ENCODE measurements at regions not wholly inside any gene's neighbourhood (a gene's known extent, or its start where the extent isn't known, plus 50 kb on each side); places are given as distances from the start of the nearest gene placed in this dataset.
"Not testable (repeated sequence)": the region's sequence is repeated elsewhere in the genome, so short reads cannot be mapped to it uniquely, and the experiment has no call there.

DNA sequence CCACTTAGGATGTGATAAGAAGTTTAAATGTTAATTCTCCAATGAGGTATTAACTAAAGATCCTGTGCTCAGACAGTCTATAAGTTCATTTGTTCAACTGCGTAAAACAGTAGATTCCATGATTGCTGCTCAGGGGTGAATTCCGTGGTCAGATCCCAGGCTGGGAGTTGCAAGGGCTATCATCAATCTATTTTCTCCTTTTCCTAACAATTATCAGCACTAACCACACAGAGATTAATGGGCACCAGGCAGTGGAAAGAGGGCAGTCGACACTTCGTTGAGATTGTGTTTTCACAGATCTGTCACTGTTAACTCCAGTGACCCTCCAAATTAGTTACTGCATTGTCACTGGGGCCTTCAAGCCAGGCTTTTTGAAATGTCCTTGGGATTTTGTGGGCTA is 154.1 kb upstream of the SPRED2 start:
- DNase-seq (ENCODE audit: low read depth in 4 of 4, low spot score in 1 of 4) = no peak

DNA sequence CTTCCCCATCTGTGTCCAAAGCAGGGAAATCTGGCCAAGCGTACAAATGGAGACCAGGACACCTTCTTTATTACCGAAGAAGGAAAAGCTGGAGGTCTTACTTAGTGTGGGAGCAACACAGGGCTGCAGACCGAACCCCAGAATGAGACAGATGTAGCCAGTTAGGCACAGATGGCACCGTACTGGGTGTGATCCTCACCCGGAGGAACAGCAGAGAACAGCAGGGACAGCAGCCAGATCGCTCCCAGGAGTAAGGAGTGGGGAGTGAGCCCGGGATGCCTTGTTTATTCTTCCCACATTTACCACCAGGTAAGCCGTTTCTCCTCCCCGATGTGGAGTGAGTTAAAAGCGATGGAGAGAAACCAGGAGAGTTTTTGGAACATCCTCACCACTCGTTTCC is 150.7 kb upstream of the SPRED2 start:
- no peak for DNase-seq (ENCODE audit: low read depth in 4 of 4, low spot score in 1 of 4)

DNA sequence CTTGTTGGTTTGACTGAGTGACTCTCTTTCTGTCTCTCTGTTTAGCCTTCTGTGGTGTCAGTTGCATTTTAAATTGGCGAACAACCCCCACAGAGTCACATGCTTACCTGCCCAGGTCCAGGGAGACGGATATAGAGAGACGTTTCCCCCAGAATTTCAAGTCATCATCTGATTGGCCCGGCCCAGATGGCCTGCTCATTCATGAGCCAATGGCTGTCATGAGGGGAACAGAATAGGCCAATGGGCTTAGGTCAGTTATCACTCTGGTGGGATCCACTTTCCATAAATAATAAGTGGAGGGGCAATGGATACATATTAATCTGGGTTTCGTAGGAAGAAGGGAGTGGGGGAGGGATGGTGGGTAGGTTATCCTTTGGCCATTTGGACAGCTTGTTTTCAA is 150.0 kb upstream of the SPRED2 start:
- DNase-seq (ENCODE audit: low read depth in 4 of 4, low spot score in 1 of 4) = no peak

DNA sequence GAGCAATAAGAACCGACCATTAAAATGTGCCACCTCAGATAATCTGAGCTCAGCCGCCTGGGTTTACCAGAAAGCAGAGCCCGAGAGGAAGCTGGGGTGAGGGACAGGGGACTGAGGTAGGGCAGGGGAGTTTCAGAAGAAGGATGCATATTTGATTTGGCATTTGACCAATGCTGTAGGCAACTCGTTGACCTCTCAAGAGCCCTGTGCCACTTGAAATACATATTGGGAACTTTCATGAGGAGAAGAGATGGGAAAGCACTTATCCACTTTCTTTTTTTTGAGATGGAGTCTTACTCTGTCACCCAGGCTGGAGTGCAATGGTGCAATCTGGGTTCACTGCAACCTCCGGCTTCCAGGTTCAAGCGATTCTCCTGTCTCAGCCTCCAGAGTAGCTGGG is 148.4 kb upstream of the SPRED2 start:
- DNase-seq (ENCODE audit: low read depth in 4 of 4, low spot score in 1 of 4) = no peak

DNA sequence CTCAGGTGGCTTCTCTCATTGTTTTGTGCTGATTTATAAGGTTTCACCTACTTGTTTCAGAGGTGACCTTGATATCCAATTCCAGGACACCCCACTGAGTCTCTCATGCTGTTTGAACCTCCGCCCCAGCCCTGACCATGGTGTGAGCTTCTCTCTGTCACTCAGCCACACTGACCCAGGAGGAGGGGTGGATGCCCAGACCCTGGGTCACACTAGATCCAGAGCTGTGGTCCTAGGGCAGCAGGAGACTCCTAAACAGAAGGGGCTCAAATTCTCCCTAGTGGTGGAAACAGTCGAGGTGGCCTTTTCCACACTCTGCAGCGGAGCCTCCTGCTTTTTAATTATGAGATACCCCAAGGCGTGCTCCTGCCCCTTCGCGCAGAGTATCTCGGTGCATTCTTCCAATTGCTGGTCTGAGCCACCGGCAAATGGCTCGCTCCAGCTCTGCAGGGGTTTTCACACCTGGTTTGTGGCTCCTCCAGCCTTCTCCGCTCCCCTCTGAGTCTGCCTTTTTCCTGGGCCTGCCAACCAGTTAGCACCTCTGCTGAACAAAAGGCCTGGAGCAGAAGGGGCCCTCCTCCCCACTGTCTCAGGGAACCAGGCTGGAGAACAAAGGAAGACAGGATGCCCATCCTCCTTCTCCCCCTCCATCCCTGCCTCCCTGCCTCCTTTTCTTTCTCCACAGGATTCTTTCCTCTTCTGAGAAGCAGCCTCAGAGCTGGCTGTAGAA is 147.3 kb upstream of the SPRED2 start:
- no peak for DNase-seq (ENCODE audit: low read depth in 4 of 4, low spot score in 1 of 4)

DNA sequence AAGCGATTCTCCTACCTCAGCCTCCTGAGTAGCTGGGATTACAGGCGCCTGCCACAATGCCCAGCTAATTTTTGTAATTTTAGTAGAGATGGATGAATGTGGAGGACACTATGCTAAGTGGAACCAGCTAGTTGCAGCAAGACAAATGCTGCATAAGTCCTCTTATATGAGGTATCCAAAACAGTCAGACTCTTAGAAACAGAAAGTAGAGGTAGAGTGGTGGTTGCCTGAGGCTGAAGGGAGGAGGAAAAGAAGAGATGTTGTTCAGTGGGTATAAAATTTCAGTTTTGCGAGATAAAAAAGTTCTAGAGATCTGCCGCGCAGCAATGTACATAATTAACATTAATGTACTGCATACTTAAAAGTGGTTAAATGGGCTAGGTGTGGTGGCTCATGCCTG is 145.3 kb upstream of the SPRED2 start:
- DNase-seq (ENCODE audit: low read depth in 4 of 4, low spot score in 1 of 4) = no peak

DNA sequence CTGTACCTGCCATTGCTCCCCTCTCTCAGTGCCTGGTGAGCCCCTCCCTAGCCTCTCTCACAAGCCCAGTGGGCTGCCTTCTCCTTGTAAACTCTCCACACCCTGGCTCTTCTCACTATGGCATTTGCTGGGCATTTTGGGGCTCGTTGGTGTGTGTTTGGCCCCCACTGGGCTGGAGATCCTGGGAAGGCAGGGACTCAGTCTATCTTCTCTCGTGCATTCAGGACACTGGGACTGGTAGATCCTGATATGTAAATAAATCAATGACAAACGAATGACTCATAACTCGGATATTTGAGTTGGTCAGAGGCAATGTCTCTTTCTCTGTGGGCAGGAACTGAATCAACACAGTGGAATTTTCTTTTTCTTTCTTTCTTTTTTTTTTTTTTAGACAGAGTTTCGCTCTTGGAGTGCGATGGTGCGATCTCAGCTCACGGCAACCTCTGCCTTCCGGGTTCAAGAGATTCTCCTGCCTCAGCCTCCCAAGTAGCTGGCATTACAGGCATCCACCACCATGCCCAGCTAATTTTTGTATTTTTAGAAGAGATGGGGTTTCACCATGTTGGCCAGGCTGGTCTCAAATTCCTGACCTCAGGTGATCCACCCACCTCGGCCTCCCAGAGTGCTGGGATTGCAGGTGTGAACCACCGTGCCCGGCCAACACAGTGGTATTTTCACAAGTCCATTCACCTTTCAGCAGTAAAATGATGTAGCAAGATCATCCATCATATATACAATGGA is 144.6 kb upstream of the SPRED2 start:
- DNase-seq (ENCODE audit: low read depth in 4 of 4, low spot score in 1 of 4) = no peak

DNA sequence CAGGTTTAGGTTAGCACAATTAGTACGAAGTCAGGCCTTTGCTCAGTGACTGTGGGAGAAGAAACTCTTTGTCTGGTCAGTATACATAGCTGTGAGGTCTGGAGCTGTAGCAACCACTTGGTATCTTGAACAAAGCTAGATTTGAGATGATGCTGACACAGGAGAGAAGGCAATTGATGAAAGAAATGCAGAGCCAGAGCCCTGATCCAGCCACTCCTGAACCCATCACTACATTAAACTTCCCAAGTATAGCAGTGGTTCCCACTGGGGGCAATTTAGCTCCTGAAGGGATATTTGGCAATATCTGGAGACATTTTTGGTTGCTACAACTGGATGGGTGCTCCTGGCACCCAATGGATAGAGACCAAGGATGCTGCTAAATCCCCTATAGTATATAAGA is 143.9 kb upstream of the SPRED2 start:
- DNase-seq (ENCODE audit: low read depth in 4 of 4, low spot score in 1 of 4) = no peak

DNA sequence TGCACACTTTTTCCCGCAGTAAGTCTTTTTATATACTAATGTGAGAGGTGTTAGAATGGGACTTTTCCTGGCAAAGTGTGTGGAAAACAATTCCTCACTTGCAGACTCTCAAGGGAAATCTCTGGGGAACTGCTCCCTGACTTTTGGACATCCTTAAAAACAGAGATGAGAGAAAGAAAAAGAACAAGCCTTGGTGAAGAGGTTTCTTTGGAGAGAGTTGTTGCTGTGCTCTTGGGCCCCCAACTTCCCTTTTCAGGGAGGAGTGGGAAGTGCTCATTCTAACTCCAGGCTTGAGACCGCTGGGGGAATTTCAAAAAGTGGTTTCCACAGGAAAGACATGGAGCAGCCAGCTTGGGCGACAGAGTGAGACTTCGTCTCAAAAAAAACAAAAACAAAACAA is 142.6 kb upstream of the SPRED2 start:
- no peak for DNase-seq (ENCODE audit: low read depth in 4 of 4, low spot score in 1 of 4)

DNA sequence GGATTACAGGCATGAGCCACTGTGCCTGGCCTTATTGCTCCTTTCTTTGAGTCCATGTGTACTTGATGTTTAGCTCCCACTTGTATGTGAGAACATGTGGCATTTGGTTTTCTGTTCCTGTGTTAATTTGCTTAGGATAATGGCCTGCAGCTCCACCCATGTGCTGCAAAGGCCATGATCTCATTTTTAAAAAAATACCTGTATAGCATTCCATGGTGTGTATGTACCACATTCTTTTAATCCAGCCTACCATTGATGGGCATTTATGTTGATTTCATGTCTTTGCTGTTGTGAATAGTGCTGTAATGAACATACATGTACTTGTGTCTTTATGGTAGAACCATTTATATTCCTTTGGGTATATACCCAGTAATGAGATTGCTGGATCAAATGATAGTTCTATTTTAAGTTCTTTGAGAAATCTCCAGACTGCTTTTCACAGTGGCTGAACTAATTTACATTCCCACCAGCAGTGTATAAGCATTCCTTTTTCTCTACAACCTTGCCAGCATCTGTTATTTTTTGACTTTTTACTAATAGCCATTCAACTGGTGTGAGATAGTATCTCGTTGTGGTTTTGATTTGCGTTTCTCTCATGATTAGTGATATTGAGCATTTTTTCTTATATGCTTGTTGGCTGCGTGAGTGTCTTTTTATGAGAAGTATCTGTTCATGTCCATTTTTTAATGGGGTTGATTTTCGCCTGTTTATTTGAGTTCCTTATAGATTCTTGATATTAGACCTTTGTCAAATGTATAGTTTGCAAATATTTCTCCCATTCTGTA is 136.4 kb upstream of the SPRED2 start:
- DNase-seq (ENCODE audit: low read depth in 4 of 4, low spot score in 1 of 4) = not testable (repeated sequence)

DNA sequence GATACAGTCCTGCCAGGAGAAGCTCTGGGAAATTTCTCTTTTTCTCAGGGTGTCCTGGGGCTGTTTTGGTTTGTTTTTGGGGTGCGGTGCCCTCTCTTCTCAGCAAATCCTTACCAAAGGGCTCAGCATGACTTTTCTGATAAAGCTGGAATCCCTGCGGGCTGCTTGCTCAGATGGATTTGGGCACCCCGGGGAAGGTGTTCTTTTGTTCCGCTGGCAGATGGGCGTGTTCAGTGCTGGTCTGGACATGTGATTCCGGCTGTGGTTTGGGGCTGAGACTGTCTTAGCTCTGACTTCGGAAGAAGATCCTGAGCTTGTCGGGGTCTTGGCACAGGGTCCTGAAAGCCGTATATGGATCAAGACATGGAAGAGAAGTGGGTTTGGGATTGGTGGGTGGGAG is 134.2 kb upstream of the SPRED2 start:
- no peak for DNase-seq (ENCODE audit: low read depth in 4 of 4, low spot score in 1 of 4)

DNA sequence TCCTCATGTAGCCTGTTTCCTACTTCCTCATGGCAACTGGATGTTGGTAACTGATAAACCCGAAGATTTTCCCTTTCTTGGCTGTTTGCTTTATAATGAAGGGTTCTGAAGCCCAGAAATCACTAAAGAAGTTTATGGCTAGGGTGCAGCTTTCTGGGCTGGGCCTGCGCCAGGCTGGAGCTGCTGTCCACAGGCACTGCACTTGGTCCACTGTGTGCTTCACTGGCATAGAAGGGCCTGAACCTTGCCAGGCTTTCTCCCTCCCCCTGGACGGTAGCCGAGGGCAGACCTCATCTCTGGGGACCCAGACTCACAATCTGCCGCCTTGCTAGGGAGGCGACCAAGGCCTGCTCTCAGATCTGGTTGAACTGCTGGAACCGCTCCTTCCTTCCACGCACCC is 133.3 kb upstream of the SPRED2 start:
- no peak for DNase-seq (ENCODE audit: low read depth in 4 of 4, low spot score in 1 of 4)

DNA sequence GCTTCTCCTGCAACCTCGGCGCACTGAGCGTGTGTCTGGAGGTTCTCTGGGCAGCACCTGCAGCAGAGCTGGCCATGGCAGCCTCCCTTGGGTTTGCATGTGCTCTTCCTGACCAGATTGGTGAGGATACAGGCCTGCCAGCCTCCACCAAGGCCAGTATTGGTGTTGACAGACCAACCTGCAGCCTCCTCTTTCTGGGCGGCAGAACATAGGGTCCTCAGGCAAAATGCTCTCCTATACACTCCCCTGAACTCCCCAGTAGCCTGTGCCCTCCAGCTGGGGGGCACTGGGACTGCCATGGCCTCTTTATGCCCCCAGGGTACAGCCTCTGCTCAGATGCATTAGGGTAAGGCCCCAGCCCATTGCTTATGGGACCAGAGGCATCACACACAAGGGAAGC is 131.9 kb upstream of the SPRED2 start:
- DNase-seq (ENCODE audit: low read depth in 4 of 4, low spot score in 1 of 4) = no peak

DNA sequence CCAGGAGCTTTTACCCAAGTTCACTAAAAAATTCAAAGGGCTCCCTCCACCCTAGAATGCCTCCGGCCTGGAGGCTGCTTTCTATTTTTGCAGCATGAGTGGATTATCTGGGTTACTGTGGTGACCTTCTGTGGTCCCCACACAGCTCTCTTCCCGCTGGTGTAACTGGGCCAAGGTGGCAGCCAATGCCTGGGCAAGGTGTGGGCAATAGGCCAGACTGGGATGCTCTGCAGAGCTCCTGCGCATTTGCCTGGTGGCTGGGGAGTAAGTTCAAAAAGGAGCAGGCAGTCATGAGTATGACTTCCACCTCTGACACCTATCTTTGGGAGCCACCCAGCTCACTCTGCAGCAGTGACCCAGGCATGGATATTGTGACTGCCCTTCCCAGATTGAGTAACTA is 130.5 kb upstream of the SPRED2 start:
- no peak for DNase-seq (ENCODE audit: low read depth in 4 of 4, low spot score in 1 of 4)

DNA sequence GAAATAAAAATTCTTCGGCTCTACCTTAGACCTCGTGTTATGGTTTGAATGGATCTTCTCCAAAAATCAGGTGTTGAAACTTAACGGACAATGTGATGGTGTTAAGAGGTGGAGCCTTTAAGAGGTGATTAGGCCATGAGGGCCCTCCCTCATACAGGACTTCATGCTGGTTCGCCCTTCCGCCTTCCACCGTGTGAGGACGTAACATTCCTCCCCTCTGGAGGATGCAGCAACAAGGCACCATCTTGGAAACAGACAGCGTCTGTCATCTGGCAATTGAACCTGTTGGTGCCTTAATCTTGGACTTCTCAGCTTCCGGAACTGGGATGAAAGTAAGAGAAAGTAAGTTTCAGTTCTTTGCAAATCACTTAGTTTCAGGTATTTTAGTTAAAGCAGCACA is 126.3 kb upstream of the SPRED2 start:
- no peak for DNase-seq (ENCODE audit: low read depth in 4 of 4, low spot score in 1 of 4)

DNA sequence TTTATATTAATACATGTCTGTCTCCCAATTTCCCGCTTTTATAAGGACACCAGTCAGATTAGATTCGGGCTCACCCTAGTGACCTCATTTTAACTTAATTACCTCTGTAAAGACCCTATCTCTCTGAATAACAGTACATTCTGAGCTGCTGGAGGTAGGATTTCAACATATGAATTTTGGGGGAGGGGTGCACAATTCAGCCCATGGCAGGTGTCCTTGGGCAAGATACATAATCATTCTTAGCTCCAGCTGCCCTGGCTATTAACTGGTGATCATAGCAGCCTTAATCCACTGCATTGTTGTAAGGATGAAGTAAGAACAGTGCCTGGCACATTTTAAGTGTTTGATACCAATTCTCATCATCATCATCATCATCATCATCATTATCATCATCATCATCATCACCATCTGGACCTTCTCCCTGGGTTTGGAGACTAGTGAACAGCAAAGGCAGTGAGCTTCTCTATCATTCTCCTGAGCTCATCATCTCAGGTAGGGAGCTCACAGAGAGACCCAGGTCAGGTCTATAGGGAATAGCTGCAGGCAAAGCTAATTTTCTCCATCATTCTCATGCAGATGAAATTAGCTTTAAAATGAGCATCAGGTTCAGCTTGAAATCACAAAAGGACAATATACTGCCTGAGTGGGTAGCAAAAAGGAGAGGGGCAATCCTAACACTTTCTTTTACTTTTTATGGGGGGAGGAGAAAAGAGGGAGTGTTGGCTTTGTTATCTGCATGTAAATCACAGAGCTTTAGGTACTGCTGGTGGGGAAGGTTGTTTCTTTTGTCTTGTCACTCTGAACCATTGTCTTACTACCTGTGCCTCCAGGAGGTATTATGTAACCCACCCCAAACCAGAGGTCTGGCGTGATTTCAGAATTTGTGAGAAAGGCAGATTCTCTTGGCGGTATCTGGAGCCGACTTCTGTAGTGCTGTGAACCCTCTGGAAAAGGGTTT is 125.5 kb upstream of the SPRED2 start:
- DNase-seq (ENCODE audit: low read depth in 4 of 4, low spot score in 1 of 4) = no peak

DNA sequence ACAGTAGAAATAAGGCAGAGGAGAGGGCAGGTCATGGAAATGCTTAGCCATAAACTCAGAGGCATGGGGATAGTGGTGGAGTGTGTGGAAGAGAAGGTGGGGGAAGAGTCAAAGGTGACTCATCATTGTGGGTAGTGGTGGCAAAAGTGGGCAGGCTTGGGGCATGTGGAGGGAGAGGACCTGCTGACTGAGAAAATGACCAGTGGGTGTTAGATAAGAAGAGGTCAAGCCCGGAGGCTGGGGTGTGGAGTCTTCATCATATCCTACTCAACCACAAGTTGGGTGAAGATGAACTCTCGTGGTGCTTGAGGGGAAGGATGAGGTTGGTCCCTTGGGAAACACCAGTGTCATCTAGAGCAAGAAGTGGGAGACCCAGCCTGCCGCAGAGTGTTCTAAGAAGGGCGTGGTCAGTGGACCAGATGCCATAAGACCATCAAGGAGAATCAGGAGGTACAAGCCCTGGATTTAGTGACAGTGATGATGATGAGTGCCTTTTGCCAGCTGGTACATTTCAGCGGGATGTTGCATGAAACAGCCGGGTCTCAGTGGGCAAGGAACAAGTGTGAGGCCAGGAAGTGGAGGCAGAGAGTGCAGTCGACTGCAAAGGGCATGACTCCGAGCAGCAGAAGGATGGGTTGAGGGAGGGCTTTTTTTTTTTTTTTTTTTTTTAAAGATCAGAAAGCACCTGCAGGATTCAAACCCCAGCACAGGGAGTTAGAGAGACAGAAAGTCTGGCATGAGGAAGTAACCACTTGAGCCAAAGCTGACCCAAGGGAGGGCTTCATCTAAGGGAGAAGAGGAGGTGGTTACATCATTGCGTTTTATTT is 122.6 kb upstream of the SPRED2 start:
- peak in 1 of 4 experiments; percentile 3 for DNase-seq (ENCODE audit: low read depth in 4 of 4, low spot score in 1 of 4)

DNA sequence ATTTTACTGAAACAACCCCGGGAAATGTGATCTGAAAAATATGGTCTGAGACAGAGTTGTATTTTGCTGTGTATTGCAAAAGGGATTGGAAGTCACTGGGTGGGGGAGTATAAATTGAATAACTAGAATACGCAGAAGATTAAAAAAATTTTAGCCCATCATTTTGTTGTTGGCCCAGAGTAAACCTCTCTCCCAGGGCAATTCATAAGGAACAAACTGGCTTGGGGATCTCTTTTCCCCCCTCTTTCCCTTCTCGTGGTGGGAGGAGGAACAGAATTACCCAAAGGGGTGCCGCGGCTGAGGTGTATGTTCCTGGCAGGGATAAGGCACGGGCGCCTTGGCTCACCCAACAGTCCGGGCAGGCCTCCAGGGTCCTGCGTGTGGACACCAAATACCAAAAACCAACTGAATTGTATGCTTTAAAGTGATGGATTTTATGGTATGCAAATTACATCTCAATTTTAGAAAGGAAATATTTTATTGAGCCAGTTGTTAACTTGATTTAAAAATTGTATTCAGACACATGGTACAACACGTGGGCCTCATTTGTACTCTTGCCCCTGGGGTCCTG is 121.2 kb upstream of the SPRED2 start:
- no peak for DNase-seq (ENCODE audit: low read depth in 4 of 4, low spot score in 1 of 4)

DNA sequence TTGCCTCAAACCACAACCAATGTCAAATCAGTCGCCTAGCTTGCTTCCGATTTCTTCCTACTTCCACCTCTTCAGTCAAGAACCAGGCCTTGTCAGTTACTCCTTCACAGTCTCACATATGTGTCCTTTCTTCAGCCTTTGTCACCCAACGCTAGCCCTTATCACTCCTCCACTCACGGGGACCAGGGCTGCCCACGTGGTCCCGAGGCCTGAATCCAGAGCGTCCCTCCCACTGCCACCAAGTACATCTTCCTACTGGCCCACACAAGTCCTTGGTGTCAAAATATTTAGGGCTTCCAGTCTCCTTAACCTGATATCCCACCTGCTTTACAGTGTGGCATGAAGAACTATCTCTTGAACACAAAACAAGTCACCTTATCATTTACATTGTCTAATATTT is 119.1 kb upstream of the SPRED2 start:
- no peak for DNase-seq (ENCODE audit: low read depth in 4 of 4, low spot score in 1 of 4)

DNA sequence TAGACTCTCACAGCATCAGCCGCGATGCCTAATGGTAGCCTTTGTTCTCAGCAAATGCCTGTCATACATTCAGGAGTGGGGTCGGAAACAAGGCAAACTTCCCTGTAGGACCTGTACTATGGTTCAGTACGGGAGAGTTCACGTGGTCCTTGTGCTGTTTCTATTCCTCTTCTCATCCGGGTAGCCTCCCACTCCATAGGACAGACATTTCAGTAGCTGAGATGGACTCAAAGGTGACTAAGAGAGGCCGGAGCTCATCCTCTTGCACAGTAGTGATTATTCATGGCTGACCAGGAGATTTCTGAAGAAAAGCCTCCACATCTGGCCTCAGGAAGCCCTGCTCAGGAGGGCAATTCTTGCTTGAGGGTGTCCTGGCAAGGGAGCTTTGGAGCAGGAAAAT is 117.8 kb upstream of the SPRED2 start:
- no peak for DNase-seq (ENCODE audit: low read depth in 4 of 4, low spot score in 1 of 4)
